Vagina (tissue), 2 donors: ENCODE measurements at regions not wholly inside any gene's neighbourhood (a gene's known extent, or its start where the extent isn't known, plus 50 kb on each side); places are given as distances from the start of the nearest gene placed in this dataset.

ENCODE experiments used
- DNase-seq, 2 donors: peaks; one replicate each; pipeline ENCODE4 v3.0.0-alpha.2; 2017; ENCODE audit errors: extremely low spot score in 2 of 2
- H3K27ac ChIP-seq: fragments of 200-600 bp; sonication (generic); one replicate; pipeline ENCODE4 v1.5.1; 2019
- H3K27me3 ChIP-seq: fragments of 200-600 bp; sonication (generic); one replicate; pipeline ENCODE4 v1.5.1; 2019
- H3K36me3 ChIP-seq, 2 donors: fragments of 200-600 bp; sonication (generic); one replicate each; pipeline ENCODE4 v1.5.1; 2017 to 2019
- H3K4me1 ChIP-seq: fragments of 200-600 bp; sonication (generic); one replicate; pipeline ENCODE4 v1.5.1; 2019
- H3K4me3 ChIP-seq, 2 donors: fragments of 200-600 bp; sonication (generic); 1 replicate in 1 of 2; 2 replicates in 1 of 2; pipeline ENCODE4 v1.5.1; 2016 to 2019
- H3K9me3 ChIP-seq: fragments of 200-600 bp; sonication (generic); one replicate; pipeline ENCODE4 v1.5.1; 2019
- CTCF ChIP-seq, 3 experiments: fragments of 450-650 bp in 2 of 3; fragments of 200-600 bp in 1 of 3; sonication (generic) in 1 of 3; IDR thresholded peaks; one replicate each; pipeline ENCODE4 v1.5.1; 2017 to 2019; ENCODE audit warnings: antibody characterized with exemption in 3 of 3, mild to moderate bottlenecking in 2 of 3, moderate library complexity in 2 of 3
- POLR2A ChIP-seq, 2 donors: fragments of 450-650 bp; IDR thresholded peaks; one replicate each; pipeline ENCODE4 v1.6.1; 2017; ENCODE audit warnings: antibody characterized with exemption in 2 of 2, mild to moderate bottlenecking in 2 of 2, moderate library complexity in 2 of 2
- POLR2AphosphoS5 ChIP-seq, 2 donors: sonication (generic); formaldehyde crosslinking; IDR thresholded peaks; one replicate each; pipeline ENCODE4 v1.9.0; 2017; ENCODE audit warnings: antibody characterized with exemption in 2 of 2, mild to moderate bottlenecking in 2 of 2, low read depth in 1 of 2; ENCODE audit not compliant: insufficient read depth in 1 of 2
- intact Hi-C: fragments of 100-400 bp; cut with DNase I; formaldehyde crosslinking; loops from one replicate; pipeline ENCODE4 v1.15.1; 2023

- no peaks in the 10 kb centered on the region for H3K27me3 ChIP-seq
- H3K4me1 ChIP-seq, result no peaks in the 10 kb centered on the region
- no peak for TF ChIP-seq POLR2AphosphoS5 (IDR thresholded peaks at IDR 0.05; ENCODE audit: insufficient read depth in 1 of 2, low read depth in 1 of 2)
- no peak for TF ChIP-seq CTCF (IDR thresholded peaks at IDR 0.05)
- H3K36me3 ChIP-seq, result no peaks in the 10 kb centered on the region
- H3K9me3 ChIP-seq, result no peaks in the 10 kb centered on the region
- DNase-seq, result no peak
- no peak overlapping the region for H3K4me3 ChIP-seq
- no peak overlapping the region for H3K27ac ChIP-seq
- intact Hi-C loops, result no loop called here
Observed at GRCh38 chr4:173839865-173840264, 309.8 kb upstream of the HAND2 start.

- Histone ChIP-seq H3K36me3 (no peaks in the 10 kb centered on the region), H3K27ac (no peak overlapping the region), H3K27me3 (no peaks in the 10 kb centered on the region), H3K4me3 (no peak overlapping the region), H3K9me3 (no peaks in the 10 kb centered on the region), H3K4me1 (no peaks in the 10 kb centered on the region)
- TF ChIP-seq CTCF (IDR thresholded peaks at IDR 0.05), result no peak
- no peak for TF ChIP-seq POLR2A (IDR thresholded peaks at IDR 0.05)
- no peak for TF ChIP-seq POLR2AphosphoS5 (IDR thresholded peaks at IDR 0.05; ENCODE audit: insufficient read depth in 1 of 2, low read depth in 1 of 2)
- no peak for DNase-seq
- intact Hi-C loops, result no loop called here
Observed at GRCh38 chr4:173837517-173837916, 307.5 kb upstream of the HAND2 start.

GRCh38 chr4:173835903-173836302 lies 305.9 kb upstream of the HAND2 start:
- no peak for TF ChIP-seq POLR2AphosphoS5 (IDR thresholded peaks at IDR 0.05; ENCODE audit: insufficient read depth in 1 of 2, low read depth in 1 of 2)
- TF ChIP-seq POLR2A (IDR thresholded peaks at IDR 0.05), result no peak
- no peak for TF ChIP-seq CTCF (IDR thresholded peaks at IDR 0.05)
- no peak for DNase-seq
- Histone ChIP-seq H3K4me1 (no peaks in the 10 kb centered on the region), H3K27ac (no peak overlapping the region), H3K27me3 (no peaks in the 10 kb centered on the region), H3K36me3 (no peaks in the 10 kb centered on the region), H3K9me3 (no peaks in the 10 kb centered on the region), H3K4me3 (no peak overlapping the region)
- intact Hi-C loops, result no loop called here

- intact Hi-C loops, result no loop called here
- H3K4me1 ChIP-seq, result no peaks in the 10 kb centered on the region
- no peaks in the 10 kb centered on the region for H3K27me3 ChIP-seq
- no peaks in the 10 kb centered on the region for H3K9me3 ChIP-seq
- H3K36me3 ChIP-seq, result no peaks in the 10 kb centered on the region
- DNase-seq, result no peak
- TF ChIP-seq CTCF (IDR thresholded peaks at IDR 0.05) (no peak), POLR2AphosphoS5 (IDR thresholded peaks at IDR 0.05; ENCODE audit: insufficient read depth in 1 of 2, low read depth in 1 of 2) (no peak), POLR2A (IDR thresholded peaks at IDR 0.05) (no peak)
- no peak overlapping the region for H3K4me3 ChIP-seq
- H3K27ac ChIP-seq, result no peak overlapping the region
Observed at GRCh38 chr4:173834151-173834550, 304.1 kb upstream of the HAND2 start.

- Histone ChIP-seq H3K36me3 (no peaks in the 10 kb centered on the region), H3K9me3 (no peaks in the 10 kb centered on the region), H3K27ac (no peak overlapping the region), H3K4me1 (no peaks in the 10 kb centered on the region), H3K27me3 (no peaks in the 10 kb centered on the region), H3K4me3 (no peak overlapping the region)
- no peak for DNase-seq
- intact Hi-C loops, result no loop called here
- TF ChIP-seq POLR2A (IDR thresholded peaks at IDR 0.05) (no peak), POLR2AphosphoS5 (IDR thresholded peaks at IDR 0.05; ENCODE audit: insufficient read depth in 1 of 2, low read depth in 1 of 2) (no peak), CTCF (IDR thresholded peaks at IDR 0.05) (no peak)
Observed at GRCh38 chr4:173829565-173829964, 299.5 kb upstream of the HAND2 start.
